B cell (primary cell): ENCODE measurements at regions not wholly inside any gene's neighbourhood (a gene's known extent, or its start where the extent isn't known, plus 50 kb on each side); places are given as distances from the start of the nearest gene placed in this dataset.

ENCODE experiments used
- ATAC-seq: fragments of 200-7000 bp; cut with Tn5 transposase; one replicate; pipeline ENCODE4 v1.10.0; 2021; ENCODE audit warnings: low read depth, mild to moderate bottlenecking, moderate number of reproducible peaks, moderate library complexity
- CTCF ChIA-PET: fragments of 350-600 bp; sonication (Branson Sonifier 250); formaldehyde crosslinking; loops from one replicate; lab custom pipeline; 2021; ENCODE audit warnings: antibody characterized with exemption, inconsistent platforms; lab: Charles Lee
- POLR2A ChIA-PET: fragments of 350-600 bp; sonication (Branson Sonifier 250); formaldehyde crosslinking; loops from one replicate; lab custom pipeline; 2021; ENCODE audit warnings: antibody characterized with exemption; lab: Charles Lee
- DNase-seq: peaks from one replicate; pipeline ENCODE4 v3.0.0; 2013
- H2AFZ ChIP-seq: 2 replicates; pipeline ENCODE4 v1.6.1; 2012; ENCODE audit warnings: mild to moderate bottlenecking, low read depth, low read length; ENCODE audit not compliant: insufficient read depth, poor library complexity, severe bottlenecking
- H3K27ac ChIP-seq, 2 donors: 1 replicate in 1 of 2; 2 replicates in 1 of 2; pipeline ENCODE4 v1.5.1; 2012 to 2013; ENCODE audit warnings: low read length in 2 of 2, mild to moderate bottlenecking in 2 of 2, moderate library complexity in 1 of 2
- H3K27me3 ChIP-seq, 4 experiments: fragments of 200-600 bp in 1 of 4; sonication (generic) in 1 of 4; replicated peaks in 1 of 4; 1 replicate in 2 of 4; 2 replicates in 2 of 4; pipeline versions ENCODE4 v1.6.1 to v1.7.0; 2013 to 2016; ENCODE audit warnings: low read length in 3 of 4, mild to moderate bottlenecking in 2 of 4, mixed read lengths in 1 of 4, moderate library complexity in 1 of 4; ENCODE audit not compliant: insufficient read depth in 4 of 4, control insufficient read depth in 3 of 4; ENCODE audit errors: control extremely low read depth in 1 of 4
- H3K36me3 ChIP-seq, 2 experiments: replicated peaks in 1 of 2; 1 replicate in 1 of 2; 2 replicates in 1 of 2; pipeline versions ENCODE4 v1.6.1 to v1.7.1; 2013; ENCODE audit warnings: low read length in 1 of 2; ENCODE audit not compliant: insufficient read depth in 2 of 2, control insufficient read depth in 1 of 2; ENCODE audit errors: control extremely low read depth in 1 of 2, extremely low read depth in 1 of 2
- H3K4me1 ChIP-seq, 2 donors: fragments of 200-600 bp in 1 of 2; sonication (generic) in 1 of 2; 1 replicate in 1 of 2; 2 replicates in 1 of 2; pipeline versions ENCODE4 v1.5.1 to v1.6.1; 2013 to 2017; ENCODE audit warnings: low read length in 2 of 2; ENCODE audit not compliant: control insufficient read depth in 2 of 2, insufficient read depth in 2 of 2
- H3K4me2 ChIP-seq: replicated peaks from 2 replicates; pipeline ENCODE3; 2012; ENCODE audit warnings: mild to moderate bottlenecking, low read depth, low read length; ENCODE audit not compliant: poor library complexity, severe bottlenecking
- H3K4me3 ChIP-seq, 5 experiments: fragments of 200-600 bp in 1 of 5; sonication (generic) in 1 of 5; 1 replicate in 3 of 5; 2 replicates in 2 of 5; pipeline versions ENCODE4 v1.5.1 to v1.7.0; 2011 to 2016; ENCODE audit warnings: low read length in 4 of 5, mild to moderate bottlenecking in 4 of 5, low read depth in 2 of 5, control low read depth in 1 of 5, moderate library complexity in 1 of 5; ENCODE audit not compliant: insufficient read depth in 1 of 5; ENCODE audit errors: control extremely low read depth in 1 of 5, extremely low read depth in 1 of 5
- H3K79me2 ChIP-seq: fragments of 200-600 bp; sonication (generic); one replicate; pipeline ENCODE4 v1.6.0; 2016; ENCODE audit warnings: low read length; ENCODE audit not compliant: control insufficient read depth, insufficient read depth
- H3K9ac ChIP-seq: fragments of 200-600 bp; sonication (generic); 2 replicates; pipeline ENCODE4 v1.6.1; 2017; ENCODE audit warnings: mild to moderate bottlenecking, low read length, moderate library complexity
- H3K9me3 ChIP-seq, 3 donors: one replicate each; pipeline versions ENCODE4 v1.6.1 to v1.7.1; 2013; ENCODE audit warnings: low read length in 2 of 3; ENCODE audit not compliant: control insufficient read depth in 2 of 3, insufficient read depth in 1 of 3; ENCODE audit errors: control extremely low read depth in 1 of 3
- H4K20me1 ChIP-seq: 2 replicates; pipeline ENCODE4 v1.6.0; 2012; ENCODE audit warnings: mild to moderate bottlenecking, low read length; ENCODE audit not compliant: insufficient read depth, control insufficient read depth, poor library complexity, severe bottlenecking
- H3K27ac Mint-ChIP-seq: one replicate; pipeline ENCODE4 v1.8.0; 2021; ENCODE audit warnings: mixed read lengths
- H3K27me3 Mint-ChIP-seq: one replicate; pipeline ENCODE4 v1.8.0; 2021; ENCODE audit warnings: mixed read lengths
- H3K4me1 Mint-ChIP-seq: one replicate; pipeline ENCODE4 v1.8.0; 2021; ENCODE audit warnings: mixed read lengths
- H3K4me3 Mint-ChIP-seq: one replicate; pipeline ENCODE4 v1.8.0; 2021; ENCODE audit warnings: mixed read lengths
- H3K9me3 Mint-ChIP-seq: one replicate; pipeline ENCODE4 v1.8.0; 2022; ENCODE audit warnings: mixed read lengths; ENCODE audit not compliant: insufficient read depth
- CTCF ChIP-seq: fragments of 200-600 bp; IDR thresholded peaks from one replicate; pipeline ENCODE4 v1.8.0; 2022; ENCODE audit warnings: antibody characterized with exemption, mild to moderate bottlenecking
- EZH2 ChIP-seq: IDR thresholded peaks from 2 replicates; pipeline ENCODE4 v1.6.1; 2012; ENCODE audit warnings: borderline replicate concordance, low read depth, mild to moderate bottlenecking, moderate library complexity, low read length; ENCODE audit not compliant: insufficient read depth, poor library complexity, severe bottlenecking
- WGBS: methylation state at CpG from one replicate; pipeline ENCODE4 v1.1.5; 2013; ENCODE audit warnings: missing lambda C conversion rate; ENCODE audit not compliant: insufficient coverage; 5-methylcytosine and 5-hydroxymethylcytosine counted together
- intact Hi-C: fragments of 100-400 bp; cut with micrococcal nuclease; formaldehyde crosslinking; loops from one replicate; pipeline ENCODE4 v1.10.0; 2022

- Histone ChIP-seq H4K20me1 (no peaks in the 10 kb centered on the region), H3K79me2 (peaks cover 13% of the 10 kb centered on the region), H3K9ac (peak overlapping the region; percentile 78), H3K4me1 (peaks cover 25 to 49% of the 10 kb centered on the region in 2 donors), H3K4me2 (peak overlapping the region; percentile 82), H3K4me3 (peak overlapping the region; percentile 58 to 92 (median 75)), H2AFZ (peak overlapping the region; percentile 89), H3K27me3 (no peaks in the 10 kb centered on the region), H3K9me3 (no peaks in the 10 kb centered on the region), H3K27ac (peak overlapping the region; percentile 82 to 83), H3K36me3 (no peaks in the 10 kb centered on the region)
- Mint-ChIP-seq H3K9me3 (no peaks in the 10 kb centered on the region), H3K27me3 (no peaks in the 10 kb centered on the region), H3K4me1 (peaks cover 60% of the 10 kb centered on the region), H3K27ac (peak overlapping the region; percentile 95), H3K4me3 (peak overlapping the region; percentile 90)
- TF ChIP-seq EZH2 (no peak), CTCF (no peak)
- DNase-seq (peak; percentile 90), ATAC-seq (peak; percentile 80)
- intact Hi-C loops: loop anchor here (1.0 kb wide), 3 partner anchors 11 to 62 kb away; no protein-coding TSS in a partner anchor
- WGBS: 13% methylated on average over 31 of the region's 36 CpGs
- POLR2A ChIA-PET: interaction anchor here (1.4 to 4.1 kb wide), 4 partner anchors 11 to 80 kb away, joined by 11 to 34 read pairs (median 20); partner anchors contain the start of gene CHD2
- CTCF ChIA-PET: interaction anchor here (1.3 to 2.9 kb wide), 5 partner anchors 9 to 88 kb away, joined by 4 to 24 read pairs (median 6); partner anchors contain the start of gene CHD2
Measured at GRCh38 chr15:92820236-92821021, 79.7 kb upstream of the CHD2 start.
